Adrenal gland (tissue), 9 donors: ENCODE measurements at regions not wholly inside any gene's neighbourhood (a gene's known extent, or its start where the extent isn't known, plus 50 kb on each side); places are given as distances from the start of the nearest gene placed in this dataset.

Source experiments
- DNase-seq, 7 donors: peaks; one replicate each; pipeline ENCODE4 v3.0.0-alpha.2; 2019 to 2020
- H3K27ac ChIP-seq, 5 donors: fragments of 200-600 bp; sonication (generic) in 4 of 5; 1 replicate in 3 of 5; 2 replicates in 2 of 5; pipeline versions ENCODE4 v1.5.1 to v1.8.0; 2016 to 2020; ENCODE audit warnings: mild to moderate bottlenecking in 1 of 5
- H3K27me3 ChIP-seq: fragments of 200-600 bp; 2 replicates; pipeline ENCODE4 v1.8.0; 2021
- H3K36me3 ChIP-seq, 2 donors: fragments of 200-600 bp; replicated peaks in 1 of 2; 1 replicate in 1 of 2; 2 replicates in 1 of 2; pipeline versions ENCODE4 v1.5.1 to v1.8.0; 2018 to 2022
- H3K4me1 ChIP-seq, 2 donors: fragments of 200-600 bp; replicated peaks in 1 of 2; 1 replicate in 1 of 2; 2 replicates in 1 of 2; pipeline versions ENCODE4 v1.5.1 to v1.8.0; 2018 to 2021
- H3K4me3 ChIP-seq, 4 donors: fragments of 200-600 bp; sonication (generic) in 3 of 4; one replicate each; pipeline ENCODE4 v1.5.1; 2016 to 2018
- H3K9me3 ChIP-seq, 3 donors: fragments of 200-600 bp; sonication (generic) in 1 of 3; replicated peaks in 1 of 3; 1 replicate in 2 of 3; 2 replicates in 1 of 3; pipeline versions ENCODE4 v1.5.1 to v1.8.0; 2016 to 2021
- CTCF ChIP-seq, 6 experiments: fragments of 450-650 bp in 4 of 6; fragments of 200-600 bp in 2 of 6; sonication (generic) in 1 of 6; IDR thresholded peaks; 1 replicate in 5 of 6; 2 replicates in 1 of 6; pipeline versions ENCODE4 v1.5.1 to v1.8.0; 2016 to 2021; ENCODE audit warnings: antibody characterized with exemption in 6 of 6, mild to moderate bottlenecking in 2 of 6, moderate library complexity in 1 of 6
- POLR2A ChIP-seq, 2 donors: fragments of 450-650 bp; IDR thresholded peaks; one replicate each; pipeline ENCODE4 v1.6.1; 2017; ENCODE audit warnings: antibody characterized with exemption in 2 of 2, mild to moderate bottlenecking in 2 of 2, moderate library complexity in 1 of 2
- WGBS, 4 donors: extraction: QIAGEN DNeasy Blood & Tissue Kit in 2 of 4; methylation state at CpG; one replicate each; pipeline versions ENCODE4 v1.1.5 to v1.1.7; 2013 to 2017; 5-methylcytosine and 5-hydroxymethylcytosine counted together
- intact Hi-C, 2 donors: fragments of 100-400 bp; cut with DNase I; formaldehyde crosslinking; loops; one replicate each; pipeline versions ENCODE4 v1.14.1 to v1.15.0; 2022 to 2023
- donor health status: healthy with polysubstance abuse.
- donor health status: Bipolar disorder and iron deficiency.
- donor health status: DM: yes; HTN: yes; CAD: no.
- donor health status: DM: no; HTN: no; CAD: no.
- donor health status: DM: no; HTN: no; CAD: no.

- Histone ChIP-seq H3K27me3 (no peaks in the 10 kb centered on the region), H3K4me1 (peaks cover 10 to 16% of the 10 kb centered on the region in 2 donors), H3K9me3 (peaks cover 0 to 5% (median 0%) of the 10 kb centered on the region in 3 donors), H3K27ac (no peak overlapping the region), H3K36me3 (no peaks in the 10 kb centered on the region), H3K4me3 (no peak overlapping the region)
- TF ChIP-seq CTCF (IDR thresholded peaks at IDR 0.05) (no peak), POLR2A (IDR thresholded peaks at IDR 0.05) (no peak)
- DNase-seq: peak in 1 of 7 donors; percentile 6
- WGBS, 4 donors: 86 to 94% (median 89%) methylated on average over 7 of the region's 7 CpGs
- intact Hi-C loops: no loop called here
Observed at GRCh38 chr2:15738225-15738546, 146.5 kb downstream of the DDX1 start.

GRCh38 chr2:15738943-15739342, 147.3 kb downstream of the DDX1 start:
- intact Hi-C loops: no loop called here
- Histone ChIP-seq H3K36me3 (no peaks in the 10 kb centered on the region), H3K4me3 (no peak overlapping the region), H3K27me3 (no peaks in the 10 kb centered on the region), H3K9me3 (peaks cover 0 to 5% (median 0%) of the 10 kb centered on the region in 3 donors), H3K4me1 (peaks cover 4 to 9% of the 10 kb centered on the region in 2 donors), H3K27ac (no peak overlapping the region)
- peak in 1 of 7 donors; percentile 5 for DNase-seq
- 94 to 99% (median 96%) methylated on average over 5 of the region's 5 CpGs for WGBS, 4 donors
- no peak for TF ChIP-seq CTCF (IDR thresholded peaks at IDR 0.05)
- TF ChIP-seq POLR2A (IDR thresholded peaks at IDR 0.05): no peak

DNA sequence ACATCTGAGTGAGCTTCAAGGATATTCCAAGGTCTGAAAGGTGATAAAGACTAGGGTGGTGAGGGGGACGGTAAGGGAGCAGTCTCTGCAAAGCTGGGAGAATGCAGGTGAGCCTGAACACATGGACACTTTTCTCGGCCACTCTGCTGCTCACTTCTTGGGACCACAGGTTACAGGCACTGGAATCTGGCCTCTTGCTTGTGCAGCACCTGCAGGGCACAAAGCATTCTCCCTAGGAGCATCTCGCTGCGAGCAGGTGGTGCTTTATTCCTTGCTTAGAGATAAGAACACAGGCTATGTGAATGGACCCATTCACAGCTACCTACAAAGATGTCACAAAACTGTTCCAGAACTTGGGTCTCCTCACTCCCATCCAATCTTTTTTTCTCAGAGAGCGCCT, 153.2 kb downstream of the DDX1 start:
- Histone ChIP-seq H3K27ac (no peak overlapping the region), H3K4me1 (peaks cover 0 to 11% of the 10 kb centered on the region in 2 donors), H3K4me3 (no peak overlapping the region), H3K36me3 (no peaks in the 10 kb centered on the region), H3K9me3 (peaks cover 0 to 5% (median 0%) of the 10 kb centered on the region in 3 donors), H3K27me3 (no peaks in the 10 kb centered on the region)
- DNase-seq: peak in 1 of 7 donors; percentile 30
- WGBS, 4 donors: 91 to 99% (median 92%) methylated on average over 5 of the region's 5 CpGs
- TF ChIP-seq POLR2A (IDR thresholded peaks at IDR 0.05) (no peak), CTCF (IDR thresholded peaks at IDR 0.05) (no peak)
- intact Hi-C loops: loop anchor here (5.0 to 10.0 kb wide), 2 partner anchors 100 to 108 kb away; no protein-coding TSS in a partner anchor

DNA sequence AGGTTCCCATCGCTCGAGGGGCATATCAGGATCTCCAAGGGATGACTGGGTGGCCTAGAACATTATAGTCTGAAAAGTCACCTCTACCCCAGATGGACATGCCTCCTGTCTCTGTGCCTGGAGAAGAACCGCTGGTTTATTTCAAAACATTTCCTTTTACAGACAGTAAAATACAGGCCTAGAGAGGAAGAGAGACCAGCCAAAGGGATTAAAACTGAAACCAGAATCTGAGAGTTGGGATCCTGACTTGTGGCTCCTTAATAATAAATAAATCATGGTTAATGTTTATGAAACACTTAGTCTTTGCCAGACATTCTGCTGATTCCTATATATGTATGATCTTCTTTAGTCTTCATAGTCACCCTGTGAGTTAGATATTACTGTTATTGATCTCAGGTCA, 153.7 kb downstream of the DDX1 start:
- WGBS, 4 donors: 71 to 79% (median 73%) methylated on average over 3 of the region's 3 CpGs
- peak in 1 of 7 donors; percentile 34 for DNase-seq
- H3K4me1 ChIP-seq: peaks cover 0 to 16% of the 10 kb centered on the region in 2 donors

More for the DNA sequence above, 153.7 kb downstream of the DDX1 start:
- H3K4me3 ChIP-seq: no peak overlapping the region
- H3K27ac ChIP-seq: no peak overlapping the region
- H3K9me3 ChIP-seq: peaks cover 0 to 5% (median 0%) of the 10 kb centered on the region in 3 donors
- intact Hi-C loops: loop anchor here (5.0 to 10.0 kb wide), 2 partner anchors 101 to 108 kb away; no protein-coding TSS in a partner anchor
- H3K27me3 ChIP-seq: no peaks in the 10 kb centered on the region
- no peaks in the 10 kb centered on the region for H3K36me3 ChIP-seq
- TF ChIP-seq CTCF (IDR thresholded peaks at IDR 0.05) (no peak), POLR2A (IDR thresholded peaks at IDR 0.05) (no peak)
